Ovary (tissue), 3 donors: ENCODE measurements at regions not wholly inside any gene's neighbourhood (a gene's known extent, or its start where the extent isn't known, plus 50 kb on each side); places are given as distances from the start of the nearest gene placed in this dataset.

ENCODE experiments used
- POLR2A ChIP-seq: fragments of 450-650 bp; IDR thresholded peaks from one replicate; pipeline ENCODE4 v1.6.1; 2017; ENCODE audit warnings: antibody characterized with exemption, mild to moderate bottlenecking, moderate library complexity
- TF ChIP-seq, protein P1 (sequence below), 3 donors: fragments of 450-650 bp in 2 of 3; fragments of 200-600 bp in 1 of 3; IDR thresholded peaks; one replicate each; pipeline versions ENCODE4 v1.5.1 to v1.8.0; 2016 to 2022; ENCODE audit warnings: antibody characterized with exemption in 3 of 3, mild to moderate bottlenecking in 1 of 3
- donor health status: DM: no; HTN: no; CAD: no.

DNA sequence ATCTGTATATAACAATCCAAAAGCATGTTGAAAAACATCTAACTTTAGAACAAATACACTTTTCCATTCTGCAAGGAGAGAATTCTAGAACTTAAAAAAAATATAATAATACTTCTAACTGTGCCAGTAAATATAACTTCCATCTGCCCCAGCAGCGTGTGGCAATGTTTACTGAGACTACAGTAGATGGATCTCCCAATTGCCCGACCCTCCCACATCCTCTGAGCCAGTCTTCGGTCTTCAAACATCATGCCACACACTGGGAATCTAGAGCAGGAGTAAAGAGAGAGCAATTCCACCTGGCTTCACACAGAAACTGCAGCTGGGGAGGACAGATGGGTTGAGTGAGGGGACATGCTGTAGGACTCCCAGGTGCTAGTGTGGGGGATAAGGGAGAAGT lies 121.3 kb upstream of the NHSL1 start:
- TF ChIP-seq, protein P1, sequence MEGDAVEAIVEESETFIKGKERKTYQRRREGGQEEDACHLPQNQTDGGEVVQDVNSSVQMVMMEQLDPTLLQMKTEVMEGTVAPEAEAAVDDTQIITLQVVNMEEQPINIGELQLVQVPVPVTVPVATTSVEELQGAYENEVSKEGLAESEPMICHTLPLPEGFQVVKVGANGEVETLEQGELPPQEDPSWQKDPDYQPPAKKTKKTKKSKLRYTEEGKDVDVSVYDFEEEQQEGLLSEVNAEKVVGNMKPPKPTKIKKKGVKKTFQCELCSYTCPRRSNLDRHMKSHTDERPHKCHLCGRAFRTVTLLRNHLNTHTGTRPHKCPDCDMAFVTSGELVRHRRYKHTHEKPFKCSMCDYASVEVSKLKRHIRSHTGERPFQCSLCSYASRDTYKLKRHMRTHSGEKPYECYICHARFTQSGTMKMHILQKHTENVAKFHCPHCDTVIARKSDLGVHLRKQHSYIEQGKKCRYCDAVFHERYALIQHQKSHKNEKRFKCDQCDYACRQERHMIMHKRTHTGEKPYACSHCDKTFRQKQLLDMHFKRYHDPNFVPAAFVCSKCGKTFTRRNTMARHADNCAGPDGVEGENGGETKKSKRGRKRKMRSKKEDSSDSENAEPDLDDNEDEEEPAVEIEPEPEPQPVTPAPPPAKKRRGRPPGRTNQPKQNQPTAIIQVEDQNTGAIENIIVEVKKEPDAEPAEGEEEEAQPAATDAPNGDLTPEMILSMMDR (IDR thresholded peaks at IDR 0.05), result no peak
- TF ChIP-seq POLR2A, result no peak
